ENCODE measurements at regions not wholly inside any gene's neighbourhood (a gene's known extent, or its start where the extent isn't known, plus 50 kb on each side); places are given as distances from the start of the nearest gene placed in this dataset.

- Histone ChIP-seq H3K4me1 (ENCODE audit: low read length) (no peaks in the 10 kb centered on the region), H3K27ac (ENCODE audit: low read length) (no peak overlapping the region), H3K9me2 (replicated peaks; ENCODE audit: insufficient read depth, low read length) (no peaks in the 10 kb centered on the region), H3K4me3 (ENCODE audit: low read length) (no peak overlapping the region), H3K9ac (ENCODE audit: low read length) (no peak overlapping the region), H3K36me3 (ENCODE audit: insufficient read depth, low read length) (no peaks in the 10 kb centered on the region), H3K27me3 (ENCODE audit: low read length) (no peaks in the 10 kb centered on the region), H3K4me2 (ENCODE audit: low read depth, low read length, poor library complexity, severe bottlenecking) (no peak overlapping the region), H3K9me3 (ENCODE audit: low read length) (no peaks in the 10 kb centered on the region), H3K79me2 (ENCODE audit: low read length) (no peaks in the 10 kb centered on the region), H2AFZ (ENCODE audit: low read length) (no peak overlapping the region), H4K20me1 (ENCODE audit: insufficient read depth, low read depth, low read length) (no peaks in the 10 kb centered on the region)
- no peak for DNase-seq
Observed at GRCh38 chr6:139549561-139550070, 175.2 kb upstream of the CITED2 start.

- no peaks in the 10 kb centered on the region for H3K27me3 ChIP-seq (ENCODE audit: low read length)
- DNase-seq = no peak
- no peaks in the 10 kb centered on the region for H3K9me3 ChIP-seq (ENCODE audit: low read length)
- H3K79me2 ChIP-seq (ENCODE audit: low read length) = no peaks in the 10 kb centered on the region
- H3K4me1 ChIP-seq (ENCODE audit: low read length) = no peaks in the 10 kb centered on the region
- no peak overlapping the region for H3K27ac ChIP-seq (ENCODE audit: low read length)
- H4K20me1 ChIP-seq (ENCODE audit: insufficient read depth, low read depth, low read length) = no peaks in the 10 kb centered on the region
- no peak overlapping the region for H3K4me2 ChIP-seq (ENCODE audit: low read depth, low read length, poor library complexity, severe bottlenecking)
- no peak overlapping the region for H3K9ac ChIP-seq (ENCODE audit: low read length)
- H3K36me3 ChIP-seq (ENCODE audit: insufficient read depth, low read length) = no peaks in the 10 kb centered on the region
- no peaks in the 10 kb centered on the region for H3K9me2 ChIP-seq (replicated peaks; ENCODE audit: insufficient read depth, low read length)
- no peak overlapping the region for H3K4me3 ChIP-seq (ENCODE audit: low read length)
- no peak overlapping the region for H2AFZ ChIP-seq (ENCODE audit: low read length)
Observed at GRCh38 chr6:139547804-139548203, 173.4 kb upstream of the CITED2 start.

- H3K79me2 ChIP-seq (ENCODE audit: low read length) = no peaks in the 10 kb centered on the region
- no peaks in the 10 kb centered on the region for H3K36me3 ChIP-seq (ENCODE audit: insufficient read depth, low read length)
- no peak overlapping the region for H3K4me2 ChIP-seq (ENCODE audit: low read depth, low read length, poor library complexity, severe bottlenecking)
- no peak for DNase-seq
- H3K27me3 ChIP-seq (ENCODE audit: low read length) = no peaks in the 10 kb centered on the region
- no peaks in the 10 kb centered on the region for H3K4me1 ChIP-seq (ENCODE audit: low read length)
- no peak overlapping the region for H3K9ac ChIP-seq (ENCODE audit: low read length)
- no peak overlapping the region for H3K4me3 ChIP-seq (ENCODE audit: low read length)
- no peaks in the 10 kb centered on the region for H3K9me3 ChIP-seq (ENCODE audit: low read length)
- H2AFZ ChIP-seq (ENCODE audit: low read length) = no peak overlapping the region
- H3K9me2 ChIP-seq (replicated peaks; ENCODE audit: insufficient read depth, low read length) = no peaks in the 10 kb centered on the region
- no peak overlapping the region for H3K27ac ChIP-seq (ENCODE audit: low read length)
- H4K20me1 ChIP-seq (ENCODE audit: insufficient read depth, low read depth, low read length) = no peaks in the 10 kb centered on the region
Observed at GRCh38 chr6:139547122-139547776, 172.8 kb upstream of the CITED2 start.

- no peak for DNase-seq
- H3K27ac ChIP-seq (ENCODE audit: low read length) = no peak overlapping the region
- no peak overlapping the region for H3K4me3 ChIP-seq (ENCODE audit: low read length)
- no peak overlapping the region for H2AFZ ChIP-seq (ENCODE audit: low read length)
- no peaks in the 10 kb centered on the region for H3K9me2 ChIP-seq (replicated peaks; ENCODE audit: insufficient read depth, low read length)
- no peaks in the 10 kb centered on the region for H3K79me2 ChIP-seq (ENCODE audit: low read length)
- no peaks in the 10 kb centered on the region for H3K4me1 ChIP-seq (ENCODE audit: low read length)
- H4K20me1 ChIP-seq (ENCODE audit: insufficient read depth, low read depth, low read length) = no peaks in the 10 kb centered on the region
- H3K9ac ChIP-seq (ENCODE audit: low read length) = no peak overlapping the region
- no peaks in the 10 kb centered on the region for H3K27me3 ChIP-seq (ENCODE audit: low read length)
- no peak overlapping the region for H3K4me2 ChIP-seq (ENCODE audit: low read depth, low read length, poor library complexity, severe bottlenecking)
- H3K36me3 ChIP-seq (ENCODE audit: insufficient read depth, low read length) = no peaks in the 10 kb centered on the region
- no peaks in the 10 kb centered on the region for H3K9me3 ChIP-seq (ENCODE audit: low read length)
Observed at GRCh38 chr6:139546106-139546472, 171.6 kb upstream of the CITED2 start.

GRCh38 chr6:139545206-139546105 lies 171.0 kb upstream of the CITED2 start:
- Histone ChIP-seq H3K36me3 (ENCODE audit: insufficient read depth, low read length) (no peaks in the 10 kb centered on the region), H3K27me3 (ENCODE audit: low read length) (no peaks in the 10 kb centered on the region), H3K4me3 (ENCODE audit: low read length) (no peak overlapping the region), H3K9ac (ENCODE audit: low read length) (no peak overlapping the region), H4K20me1 (ENCODE audit: insufficient read depth, low read depth, low read length) (no peaks in the 10 kb centered on the region), H3K4me2 (ENCODE audit: low read depth, low read length, poor library complexity, severe bottlenecking) (no peak overlapping the region), H3K27ac (ENCODE audit: low read length) (no peak overlapping the region), H3K9me2 (replicated peaks; ENCODE audit: insufficient read depth, low read length) (no peaks in the 10 kb centered on the region), H3K79me2 (ENCODE audit: low read length) (no peaks in the 10 kb centered on the region), H2AFZ (ENCODE audit: low read length) (no peak overlapping the region), H3K4me1 (ENCODE audit: low read length) (no peaks in the 10 kb centered on the region), H3K9me3 (ENCODE audit: low read length) (no peaks in the 10 kb centered on the region)
- DNase-seq = no peak

- Histone ChIP-seq H3K36me3 (ENCODE audit: insufficient read depth, low read length) (no peaks in the 10 kb centered on the region), H4K20me1 (ENCODE audit: insufficient read depth, low read depth, low read length) (no peaks in the 10 kb centered on the region), H3K9me2 (replicated peaks; ENCODE audit: insufficient read depth, low read length) (no peaks in the 10 kb centered on the region), H3K4me2 (ENCODE audit: low read depth, low read length, poor library complexity, severe bottlenecking) (no peak overlapping the region), H3K27ac (ENCODE audit: low read length) (no peak overlapping the region), H3K4me3 (ENCODE audit: low read length) (no peak overlapping the region), H3K9ac (ENCODE audit: low read length) (no peak overlapping the region), H3K4me1 (ENCODE audit: low read length) (no peaks in the 10 kb centered on the region), H2AFZ (ENCODE audit: low read length) (no peak overlapping the region), H3K9me3 (ENCODE audit: low read length) (no peaks in the 10 kb centered on the region), H3K79me2 (ENCODE audit: low read length) (no peaks in the 10 kb centered on the region), H3K27me3 (ENCODE audit: low read length) (no peaks in the 10 kb centered on the region)
- no peak for DNase-seq
Observed at GRCh38 chr6:139544701-139545057, 170.2 kb upstream of the CITED2 start.

GRCh38 chr6:139542351-139542750 lies 167.9 kb upstream of the CITED2 start:
- H3K27me3 ChIP-seq (ENCODE audit: low read length) = no peaks in the 10 kb centered on the region
- H2AFZ ChIP-seq (ENCODE audit: low read length) = no peak overlapping the region
- DNase-seq = no peak
- H3K4me3 ChIP-seq (ENCODE audit: low read length) = no peak overlapping the region
- H4K20me1 ChIP-seq (ENCODE audit: insufficient read depth, low read depth, low read length) = no peaks in the 10 kb centered on the region
- no peak overlapping the region for H3K9ac ChIP-seq (ENCODE audit: low read length)
- no peak overlapping the region for H3K27ac ChIP-seq (ENCODE audit: low read length)
- no peaks in the 10 kb centered on the region for H3K36me3 ChIP-seq (ENCODE audit: insufficient read depth, low read length)
- no peaks in the 10 kb centered on the region for H3K4me1 ChIP-seq (ENCODE audit: low read length)
- H3K79me2 ChIP-seq (ENCODE audit: low read length) = no peaks in the 10 kb centered on the region
- no peaks in the 10 kb centered on the region for H3K9me3 ChIP-seq (ENCODE audit: low read length)
- no peak overlapping the region for H3K4me2 ChIP-seq (ENCODE audit: low read depth, low read length, poor library complexity, severe bottlenecking)
- no peaks in the 10 kb centered on the region for H3K9me2 ChIP-seq (replicated peaks; ENCODE audit: insufficient read depth, low read length)

GRCh38 chr6:139540894-139541293 lies 166.4 kb upstream of the CITED2 start:
- Histone ChIP-seq H4K20me1 (ENCODE audit: insufficient read depth, low read depth, low read length) (no peaks in the 10 kb centered on the region), H3K4me3 (ENCODE audit: low read length) (no peak overlapping the region), H3K36me3 (ENCODE audit: insufficient read depth, low read length) (no peaks in the 10 kb centered on the region), H3K4me2 (ENCODE audit: low read depth, low read length, poor library complexity, severe bottlenecking) (no peak overlapping the region), H3K9ac (ENCODE audit: low read length) (no peak overlapping the region), H3K9me3 (ENCODE audit: low read length) (no peaks in the 10 kb centered on the region), H3K27ac (ENCODE audit: low read length) (no peak overlapping the region), H2AFZ (ENCODE audit: low read length) (no peak overlapping the region), H3K9me2 (replicated peaks; ENCODE audit: insufficient read depth, low read length) (no peaks in the 10 kb centered on the region), H3K79me2 (ENCODE audit: low read length) (no peaks in the 10 kb centered on the region), H3K4me1 (ENCODE audit: low read length) (no peaks in the 10 kb centered on the region), H3K27me3 (ENCODE audit: low read length) (no peaks in the 10 kb centered on the region)
- DNase-seq = no peak

All from Karpas-422 (cell line).